Esophagus muscularis mucosa (tissue), 4 donors: ENCODE measurements at regions not wholly inside any gene's neighbourhood (a gene's known extent, or its start where the extent isn't known, plus 50 kb on each side); places are given as distances from the start of the nearest gene placed in this dataset.

Experiments used
- DNase-seq: peaks from one replicate; pipeline ENCODE4 v3.0.0-alpha.2; 2017; ENCODE audit errors: extremely low spot score
- H3K27ac ChIP-seq, 4 donors: fragments of 200-600 bp; sonication (generic); replicated peaks in 1 of 4; 1 replicate in 3 of 4; 2 replicates in 1 of 4; pipeline ENCODE4 v1.5.1; 2016 to 2019; ENCODE audit warnings: mild to moderate bottlenecking in 1 of 4
- H3K27me3 ChIP-seq, 4 donors: fragments of 200-600 bp; sonication (generic); one replicate each; pipeline versions ENCODE4 v1.5.1 to v1.6.0; 2016 to 2019
- H3K36me3 ChIP-seq, 4 donors: fragments of 200-600 bp; sonication (generic); one replicate each; pipeline ENCODE4 v1.5.1; 2016 to 2019
- H3K4me1 ChIP-seq, 4 donors: fragments of 200-600 bp; sonication (generic); one replicate each; pipeline ENCODE4 v1.5.1; 2016 to 2019
- H3K4me3 ChIP-seq, 4 donors: fragments of 200-600 bp; sonication (generic); 1 replicate in 2 of 4; 2 replicates in 2 of 4; pipeline ENCODE4 v1.5.1; 2016 to 2019; ENCODE audit warnings: mild to moderate bottlenecking in 4 of 4, moderate library complexity in 1 of 4
- H3K9me3 ChIP-seq, 4 donors: fragments of 200-600 bp; sonication (generic); 1 replicate in 3 of 4; 2 replicates in 1 of 4; pipeline ENCODE4 v1.5.1; 2016 to 2019
- EP300 ChIP-seq: sonication (generic); formaldehyde crosslinking; IDR thresholded peaks from one replicate; pipeline ENCODE4 v1.6.1; 2017; ENCODE audit warnings: antibody characterized with exemption
- POLR2A ChIP-seq: fragments of 450-650 bp; IDR thresholded peaks from one replicate; pipeline ENCODE4 v1.6.1; 2017; ENCODE audit warnings: antibody characterized with exemption, moderate library complexity, mild to moderate bottlenecking, low read depth
- POLR2AphosphoS5 ChIP-seq, 2 donors: sonication (generic); formaldehyde crosslinking; IDR thresholded peaks; one replicate each; pipeline ENCODE4 v1.6.1; 2017; ENCODE audit warnings: antibody characterized with exemption in 2 of 2
- WGBS: methylation state at CpG from one replicate; pipeline ENCODE4 v1.1.5; 2018; 5-methylcytosine and 5-hydroxymethylcytosine counted together
- intact Hi-C: fragments of 100-400 bp; cut with DNase I; formaldehyde crosslinking; loops from one replicate; pipeline ENCODE4 v1.15.1; 2023
- TF ChIP-seq, protein P1 (sequence below), 3 experiments: fragments of 200-600 bp in 2 of 3; fragments of 450-650 bp in 1 of 3; sonication (generic) in 2 of 3; IDR thresholded peaks; one replicate each; pipeline ENCODE4 v1.5.1; 2017 to 2019; ENCODE audit warnings: antibody characterized with exemption in 3 of 3, mild to moderate bottlenecking in 2 of 3, moderate library complexity in 1 of 3

DNA sequence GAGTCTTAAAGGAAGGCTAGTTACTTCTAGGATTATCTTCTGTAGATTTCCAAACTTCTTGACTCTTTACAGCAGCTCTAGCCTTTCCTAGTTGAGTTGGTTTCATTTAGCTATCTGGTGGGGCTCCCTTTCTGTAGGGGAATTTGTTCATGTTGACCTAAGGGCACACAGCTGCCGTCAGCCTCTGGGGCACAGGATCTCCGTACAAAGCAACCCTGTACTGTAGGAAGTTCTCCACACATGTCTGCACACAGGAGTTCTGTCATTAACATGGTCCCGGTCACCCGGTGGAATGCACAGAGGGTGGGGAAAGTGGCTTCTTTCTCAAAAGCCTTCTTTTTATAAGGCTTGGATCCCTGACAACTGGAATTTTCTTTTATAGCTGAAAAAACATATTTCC, 88.7 kb upstream of the TNIK start:
- DNase-seq = no peak
- intact Hi-C loops = no loop called here
- no peaks in the 10 kb centered on the region for H3K36me3 ChIP-seq
- no peak overlapping the region for H3K27ac ChIP-seq
- H3K4me3 ChIP-seq = no peak overlapping the region
- 58% methylated on average over 4 of the region's 4 CpGs for WGBS
- no peaks in the 10 kb centered on the region for H3K27me3 ChIP-seq
- H3K4me1 ChIP-seq = no peaks in the 10 kb centered on the region
- H3K9me3 ChIP-seq = no peaks in the 10 kb centered on the region
- TF ChIP-seq EP300 (no peak), POLR2AphosphoS5 (IDR thresholded peaks at IDR 0.05) (no peak), POLR2A (no peak)
- TF ChIP-seq, protein P1, sequence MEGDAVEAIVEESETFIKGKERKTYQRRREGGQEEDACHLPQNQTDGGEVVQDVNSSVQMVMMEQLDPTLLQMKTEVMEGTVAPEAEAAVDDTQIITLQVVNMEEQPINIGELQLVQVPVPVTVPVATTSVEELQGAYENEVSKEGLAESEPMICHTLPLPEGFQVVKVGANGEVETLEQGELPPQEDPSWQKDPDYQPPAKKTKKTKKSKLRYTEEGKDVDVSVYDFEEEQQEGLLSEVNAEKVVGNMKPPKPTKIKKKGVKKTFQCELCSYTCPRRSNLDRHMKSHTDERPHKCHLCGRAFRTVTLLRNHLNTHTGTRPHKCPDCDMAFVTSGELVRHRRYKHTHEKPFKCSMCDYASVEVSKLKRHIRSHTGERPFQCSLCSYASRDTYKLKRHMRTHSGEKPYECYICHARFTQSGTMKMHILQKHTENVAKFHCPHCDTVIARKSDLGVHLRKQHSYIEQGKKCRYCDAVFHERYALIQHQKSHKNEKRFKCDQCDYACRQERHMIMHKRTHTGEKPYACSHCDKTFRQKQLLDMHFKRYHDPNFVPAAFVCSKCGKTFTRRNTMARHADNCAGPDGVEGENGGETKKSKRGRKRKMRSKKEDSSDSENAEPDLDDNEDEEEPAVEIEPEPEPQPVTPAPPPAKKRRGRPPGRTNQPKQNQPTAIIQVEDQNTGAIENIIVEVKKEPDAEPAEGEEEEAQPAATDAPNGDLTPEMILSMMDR (IDR thresholded peaks at IDR 0.05) = no peak

DNA sequence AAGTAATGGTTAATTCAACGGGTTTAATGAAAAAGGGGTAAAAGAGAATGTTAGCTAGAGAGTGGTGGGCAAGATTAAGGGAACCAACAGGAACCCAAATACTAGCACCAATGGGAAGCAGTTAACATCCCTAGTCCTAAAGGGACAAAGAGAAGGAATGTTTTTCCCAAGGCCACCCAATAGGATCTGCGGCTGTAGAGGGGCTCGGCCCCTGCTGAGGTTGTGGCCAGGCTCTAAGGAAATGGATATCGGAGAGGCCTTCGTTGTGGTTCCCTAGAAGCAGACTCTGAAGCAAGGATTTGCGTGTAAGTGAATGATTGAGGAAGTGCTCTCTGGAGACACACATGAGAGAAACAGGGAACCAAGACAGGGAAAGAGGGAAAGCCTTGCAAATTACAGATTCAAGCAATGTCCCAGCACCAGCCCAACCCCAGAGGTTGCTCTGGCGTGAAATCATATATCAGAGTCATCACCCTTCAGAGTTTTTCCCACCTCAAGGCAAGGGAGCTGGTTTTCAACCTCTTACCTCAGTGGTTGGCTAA, 83.6 kb upstream of the TNIK start:
- H3K27me3 ChIP-seq = no peaks in the 10 kb centered on the region
- H3K9me3 ChIP-seq = no peaks in the 10 kb centered on the region
- TF ChIP-seq POLR2A (no peak), EP300 (no peak), POLR2AphosphoS5 (IDR thresholded peaks at IDR 0.05) (no peak)
- TF ChIP-seq, protein P1 (IDR thresholded peaks at IDR 0.05) = no peak
- DNase-seq = no peak
- intact Hi-C loops = no loop called here
- no peaks in the 10 kb centered on the region for H3K4me1 ChIP-seq
- H3K4me3 ChIP-seq = no peak overlapping the region
- no peak overlapping the region for H3K27ac ChIP-seq
- 89% methylated on average over 7 of the region's 7 CpGs for WGBS
- H3K36me3 ChIP-seq = no peaks in the 10 kb centered on the region

DNA sequence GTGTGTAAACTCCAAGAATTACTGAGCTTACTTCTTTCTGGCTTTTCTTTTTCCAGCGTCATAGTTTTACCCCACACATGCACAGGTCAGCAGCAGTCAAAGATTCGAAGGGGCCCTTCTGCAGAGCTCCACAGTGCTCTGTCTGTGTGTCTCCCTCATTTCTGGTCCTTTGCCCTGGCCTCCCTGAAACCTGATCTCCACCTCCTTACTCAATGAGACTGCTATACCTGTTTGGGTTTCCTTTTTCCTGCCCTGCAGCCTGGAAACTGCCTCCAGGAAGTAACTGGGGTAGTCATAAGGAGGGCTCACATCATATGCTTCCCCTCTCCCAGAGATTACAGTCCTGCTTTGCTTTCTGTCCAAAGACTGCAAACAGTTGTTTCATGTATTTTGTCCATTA, 82.8 kb upstream of the TNIK start:
- peak; percentile 60 for DNase-seq
- Histone ChIP-seq H3K36me3 (no peaks in the 10 kb centered on the region), H3K27ac (no peak overlapping the region), H3K4me3 (no peak overlapping the region), H3K4me1 (no peaks in the 10 kb centered on the region), H3K9me3 (no peaks in the 10 kb centered on the region), H3K27me3 (no peaks in the 10 kb centered on the region)
- TF ChIP-seq POLR2AphosphoS5 (IDR thresholded peaks at IDR 0.05) (no peak), POLR2A (no peak), EP300 (no peak)
- TF ChIP-seq, protein P1 (IDR thresholded peaks at IDR 0.05) = no peak
- intact Hi-C loops = no loop called here
- WGBS = 35% methylated on average over 2 of the region's 2 CpGs

DNA sequence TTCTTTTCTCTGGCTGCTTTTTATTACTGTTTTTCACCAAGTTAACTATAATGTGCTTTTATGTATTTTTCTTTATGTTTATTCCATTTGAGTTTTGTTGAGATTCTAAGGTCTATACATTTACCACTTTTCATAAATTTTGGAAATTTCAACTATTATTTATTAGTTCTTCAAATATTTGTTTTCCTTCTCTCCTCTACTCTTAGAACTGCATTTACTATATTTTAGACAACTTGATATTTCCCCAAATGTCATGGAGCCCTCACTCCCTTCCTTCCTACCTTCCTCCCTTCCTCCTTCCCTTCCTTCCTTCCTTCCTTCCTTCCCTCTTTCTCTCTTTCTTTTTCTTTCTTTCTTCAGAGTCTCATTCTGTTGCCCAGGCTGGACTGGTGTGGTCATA, 81.4 kb upstream of the TNIK start:
- TF ChIP-seq EP300 (no peak), POLR2AphosphoS5 (IDR thresholded peaks at IDR 0.05) (no peak), POLR2A (no peak)
- TF ChIP-seq, protein P1 (IDR thresholded peaks at IDR 0.05) = no peak
- intact Hi-C loops = no loop called here
- no peak overlapping the region for H3K27ac ChIP-seq
- no peaks in the 10 kb centered on the region for H3K27me3 ChIP-seq
- DNase-seq = peak; percentile 19
- H3K9me3 ChIP-seq = no peaks in the 10 kb centered on the region
- no peak overlapping the region for H3K4me3 ChIP-seq
- no peaks in the 10 kb centered on the region for H3K36me3 ChIP-seq
- no peaks in the 10 kb centered on the region for H3K4me1 ChIP-seq

DNA sequence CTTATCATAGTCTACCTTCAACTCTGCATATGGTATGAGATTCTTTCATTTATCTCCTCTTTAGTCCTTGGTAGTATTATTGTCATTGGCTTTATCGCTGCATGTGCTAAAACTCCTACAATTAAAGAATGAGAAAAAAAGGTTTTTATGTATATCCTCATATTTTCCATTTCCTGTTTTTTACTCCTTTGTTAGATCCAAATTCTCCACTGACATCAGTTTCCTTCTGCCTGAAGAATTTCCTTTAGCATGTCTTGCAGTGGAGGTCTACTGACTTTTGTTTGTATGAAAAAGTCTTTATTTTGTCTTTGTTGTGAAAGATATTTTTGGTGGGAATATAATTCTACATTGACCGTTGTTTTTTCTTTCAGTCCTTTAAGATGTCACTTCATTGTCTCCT, 81.0 kb upstream of the TNIK start:
- no peaks in the 10 kb centered on the region for H3K36me3 ChIP-seq
- 92% methylated on average over 2 of the region's 2 CpGs for WGBS
- DNase-seq = no peak
- intact Hi-C loops = no loop called here
- no peaks in the 10 kb centered on the region for H3K27me3 ChIP-seq
- H3K4me3 ChIP-seq = no peak overlapping the region
- H3K27ac ChIP-seq = no peak overlapping the region
- no peak for TF ChIP-seq POLR2A
- no peak for TF ChIP-seq POLR2AphosphoS5 (IDR thresholded peaks at IDR 0.05)
- no peak for TF ChIP-seq EP300
- TF ChIP-seq, protein P1 (IDR thresholded peaks at IDR 0.05) = no peak
- no peaks in the 10 kb centered on the region for H3K9me3 ChIP-seq
- H3K4me1 ChIP-seq = no peaks in the 10 kb centered on the region
